ENCODE measurements at regions not wholly inside any gene's neighbourhood (a gene's known extent, or its start where the extent isn't known, plus 50 kb on each side); places are given as distances from the start of the nearest gene placed in this dataset.

DNA sequence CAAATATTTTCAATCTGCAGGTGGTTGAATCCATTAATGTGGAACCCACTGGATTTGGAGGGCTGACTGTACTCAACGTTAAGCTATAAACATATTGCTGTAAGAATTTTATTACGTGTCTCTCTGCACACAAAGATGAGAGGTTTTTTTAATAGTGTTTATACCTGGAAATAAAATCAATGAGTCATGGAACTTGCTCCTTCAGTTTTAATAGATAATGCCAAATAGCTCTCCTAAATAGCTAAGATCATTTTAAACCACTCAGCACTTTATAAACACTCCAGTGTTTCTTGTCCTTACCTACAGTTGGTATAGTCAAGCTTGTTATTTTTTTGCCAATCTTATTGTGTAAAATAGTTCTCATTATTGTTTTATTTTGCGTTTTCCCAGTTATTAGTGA is 455.6 kb upstream of the FZD8 start:
- H4K5ac ChIP-seq (ENCODE audit: insufficient read length, low read depth, low read length), result no peak overlapping the region
- no peaks in the 10 kb centered on the region for H3K9me3 ChIP-seq (ENCODE audit: insufficient read depth in 2 of 2, low read depth in 1 of 2, low read length in 1 of 2)
- H2BK12ac ChIP-seq (ENCODE audit: low read depth, low read length), result no peak overlapping the region
- H3K36me3 ChIP-seq (ENCODE audit: control insufficient read depth in 2 of 4, insufficient read depth in 4 of 4, low read length in 3 of 4), result no peaks in the 10 kb centered on the region
- no peak overlapping the region for H2BK5ac ChIP-seq (ENCODE audit: low read depth, low read length)
- ChIA-PET CTCF (ENCODE audit: partially characterized antibody) (interaction anchor here (0.7 to 1.1 kb wide), 3 partner anchors 446 to 674 kb away, joined by 3 read pairs; no protein-coding TSS in a partner anchor), POLR2A (ENCODE audit: partially characterized antibody) (no interaction called here)
- no peaks in the 10 kb centered on the region for H3K23me2 ChIP-seq (ENCODE audit: low read depth, low read length)
- no peak overlapping the region for H2AK5ac ChIP-seq (ENCODE audit: low read depth, low read length)
- H4K20me1 ChIP-seq (replicated peaks in 1 of 2; ENCODE audit: control insufficient read depth in 1 of 2, insufficient read depth in 2 of 2, low read length in 2 of 2), result no peaks in the 10 kb centered on the region
- FAIRE-seq (no peak), DNase-seq (ENCODE audit: low read depth in 1 of 2, low spot score in 2 of 2) (no peak)
- H3K23ac ChIP-seq (ENCODE audit: insufficient read length), result no peak overlapping the region
- H3K4me1 ChIP-seq (replicated peaks in 1 of 4; ENCODE audit: control insufficient read depth in 3 of 4, insufficient read depth in 4 of 4, low read length in 3 of 4), result no peaks in the 10 kb centered on the region
- H2AFZ ChIP-seq (ENCODE audit: low read length), result no peak overlapping the region
- H3K4me2 ChIP-seq (ENCODE audit: insufficient read depth in 1 of 2, low read depth in 2 of 2, low read length in 2 of 2), result no peak overlapping the region
- no peak overlapping the region for H3K27ac ChIP-seq (ENCODE audit: low read depth, low read length)
- no peak overlapping the region for H2BK120ac ChIP-seq (replicated peaks; ENCODE audit: low read depth, low read length)
- no peak overlapping the region for H3K4ac ChIP-seq (replicated peaks; ENCODE audit: insufficient read length, low read depth, low read length)
- H3K56ac ChIP-seq (replicated peaks; ENCODE audit: insufficient read length, low read depth, low read length), result no peak overlapping the region
- no peaks in the 10 kb centered on the region for H3K79me1 ChIP-seq (ENCODE audit: low read depth, low read length)
- no peak overlapping the region for H3K18ac ChIP-seq (ENCODE audit: extremely low read depth, low read length)
- no peak overlapping the region for H3K4me3 ChIP-seq (ENCODE audit: extremely low read depth in 1 of 4, insufficient read depth in 2 of 4, low read depth in 3 of 4, low read length in 4 of 4)
- WGBS, 2 experiments (ENCODE audit: extremely low coverage in 1 of 2, insufficient coverage in 1 of 2, insufficient read length in 1 of 2, insufficient replicate concordance in 2 of 2, low coverage in 1 of 2, low lambda C conversion rate in 2 of 2, missing lambda C conversion rate in 1 of 2), result 97% methylated on average over 3 of the region's 3 CpGs; no CpG with 5 or more reads in 1 of the 2 experiments
- H3K27me3 ChIP-seq (replicated peaks in 1 of 4; ENCODE audit: control insufficient read depth in 3 of 4, extremely low read depth in 1 of 4, insufficient read depth in 3 of 4, low read length in 3 of 4), result peaks cover 0 to 1% (median 0%) of the 10 kb centered on the region in 4 experiments; a peak in 1 of 7 replicates
- no peak overlapping the region for H4K8ac ChIP-seq (ENCODE audit: extremely low read depth, insufficient read depth, low read length)
- H3K79me2 ChIP-seq (ENCODE audit: control insufficient read depth in 1 of 2, insufficient read depth in 2 of 2, low read length in 2 of 2), result no peaks in the 10 kb centered on the region
- no peak overlapping the region for H2BK15ac ChIP-seq (ENCODE audit: low read length)
- no peak overlapping the region for H4K91ac ChIP-seq (replicated peaks; ENCODE audit: insufficient read length, low read length)
- H2BK20ac ChIP-seq (ENCODE audit: low read length), result no peak overlapping the region
- no peak overlapping the region for H3K14ac ChIP-seq (ENCODE audit: insufficient read length)
- no peak overlapping the region for H3K9ac ChIP-seq (replicated peaks in 1 of 4; ENCODE audit: extremely low read depth in 1 of 4, low read depth in 3 of 4, low read length in 3 of 4)
- TF ChIP-seq NANOG (IDR thresholded peaks at IDR 0.05; ENCODE audit: insufficient read depth, low read depth, low read length, poor library complexity, severe bottlenecking), result no peak
- TF ChIP-seq RBBP5 (IDR thresholded peaks at IDR 0.05; ENCODE audit: borderline replicate concordance, low read depth, low read length), result no peak
- no peak for TF ChIP-seq TEAD4 (IDR thresholded peaks at IDR 0.05; ENCODE audit: low read depth, low read length)
- TF ChIP-seq TCF12 (IDR thresholded peaks at IDR 0.05; ENCODE audit: low read depth, low read length), result no peak
- TF ChIP-seq GABPA (IDR thresholded peaks at IDR 0.05; ENCODE audit: borderline replicate concordance, insufficient read depth, low read length), result no peak
- TF ChIP-seq YY1 (IDR thresholded peaks at IDR 0.05; ENCODE audit: low read depth, low read length), result no peak
- no peak for TF ChIP-seq JUN (IDR thresholded peaks at IDR 0.05; ENCODE audit: low read depth, low read length)
- no peak for TF ChIP-seq CREB1 (IDR thresholded peaks at IDR 0.05)
- TF ChIP-seq, protein P1, sequence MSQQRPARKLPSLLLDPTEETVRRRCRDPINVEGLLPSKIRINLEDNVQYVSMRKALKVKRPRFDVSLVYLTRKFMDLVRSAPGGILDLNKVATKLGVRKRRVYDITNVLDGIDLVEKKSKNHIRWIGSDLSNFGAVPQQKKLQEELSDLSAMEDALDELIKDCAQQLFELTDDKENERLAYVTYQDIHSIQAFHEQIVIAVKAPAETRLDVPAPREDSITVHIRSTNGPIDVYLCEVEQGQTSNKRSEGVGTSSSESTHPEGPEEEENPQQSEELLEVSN (IDR thresholded peaks at IDR 0.05), result no peak
- no peak for TF ChIP-seq BCL11A (IDR thresholded peaks at IDR 0.05; ENCODE audit: low read depth in 2 of 2, low read length in 2 of 2)
- TF ChIP-seq RNF2 (IDR thresholded peaks at IDR 0.05; ENCODE audit: borderline replicate concordance, low read depth, low read length, missing control alignments, poor library complexity, severe bottlenecking), result no peak
- TF ChIP-seq HDAC6 (IDR thresholded peaks at IDR 0.05; ENCODE audit: low read depth, low read length), result no peak
- TF ChIP-seq CTBP2 (IDR thresholded peaks at IDR 0.05; ENCODE audit: borderline replicate concordance, insufficient read depth, insufficient read length, low read length), result no peak
- TF ChIP-seq TBP (IDR thresholded peaks at IDR 0.05; ENCODE audit: low read depth, low read length), result no peak
